Right renal cortex interstitium (tissue), 3 donors: ENCODE measurements at regions not wholly inside any gene's neighbourhood (a gene's known extent, or its start where the extent isn't known, plus 50 kb on each side); places are given as distances from the start of the nearest gene placed in this dataset.

ENCODE experiments used
- DNase-seq, 3 donors: peaks; one replicate each; pipeline ENCODE4 v3.0.0-alpha.2; 2013; ENCODE audit warnings: low read depth in 3 of 3, low spot score in 2 of 3

GRCh38 chr9:89923961-89924504 lies 319.2 kb downstream of the GADD45G start:
- no peak for DNase-seq

- DNase-seq: no peak
Observed at GRCh38 chr9:89924611-89925010, 319.8 kb downstream of the GADD45G start.

GRCh38 chr9:89926167-89926566 lies 321.4 kb downstream of the GADD45G start:
- no peak for DNase-seq

GRCh38 chr9:89926691-89927220 lies 321.9 kb downstream of the GADD45G start:
- DNase-seq: no peak

- DNase-seq: no peak
Observed at GRCh38 chr9:89928106-89928505, 323.3 kb downstream of the GADD45G start.

- DNase-seq: no peak
Observed at GRCh38 chr9:89928521-89929275, 323.9 kb downstream of the GADD45G start.

GRCh38 chr9:89929315-89929672 lies 324.5 kb downstream of the GADD45G start:
- DNase-seq: no peak

GRCh38 chr9:89929673-89930480 lies 325.1 kb downstream of the GADD45G start:
- DNase-seq: no peak

- DNase-seq: no peak
Observed at GRCh38 chr9:89933578-89933977, 328.8 kb downstream of the GADD45G start.

GRCh38 chr9:89935115-89935514 lies 330.3 kb downstream of the GADD45G start:
- DNase-seq: no peak

- no peak for DNase-seq
Observed at GRCh38 chr9:89935801-89936200, 331.0 kb downstream of the GADD45G start.

GRCh38 chr9:89937051-89937450 lies 332.2 kb downstream of the GADD45G start:
- DNase-seq: no peak

- DNase-seq: no peak
Observed at GRCh38 chr9:89939181-89939580, 334.4 kb downstream of the GADD45G start.

- DNase-seq: no peak
Observed at GRCh38 chr9:89939626-89940292, 334.9 kb downstream of the GADD45G start.

GRCh38 chr9:89940625-89941024 lies 335.8 kb downstream of the GADD45G start:
- DNase-seq: no peak

GRCh38 chr9:89941875-89942274 lies 337.1 kb downstream of the GADD45G start:
- no peak for DNase-seq

GRCh38 chr9:89942643-89943042 lies 337.8 kb downstream of the GADD45G start:
- DNase-seq: no peak

GRCh38 chr9:89943309-89943708 lies 338.5 kb downstream of the GADD45G start:
- no peak for DNase-seq

- DNase-seq: no peak
Observed at GRCh38 chr9:89943728-89944127, 338.9 kb downstream of the GADD45G start.

- no peak for DNase-seq
Observed at GRCh38 chr9:89945133-89945532, 340.3 kb downstream of the GADD45G start.

GRCh38 chr9:89946741-89947140 lies 341.9 kb downstream of the GADD45G start:
- no peak for DNase-seq
